ENCODE measurements at regions not wholly inside any gene's neighbourhood (a gene's known extent, or its start where the extent isn't known, plus 50 kb on each side); places are given as distances from the start of the nearest gene placed in this dataset.

DNA sequence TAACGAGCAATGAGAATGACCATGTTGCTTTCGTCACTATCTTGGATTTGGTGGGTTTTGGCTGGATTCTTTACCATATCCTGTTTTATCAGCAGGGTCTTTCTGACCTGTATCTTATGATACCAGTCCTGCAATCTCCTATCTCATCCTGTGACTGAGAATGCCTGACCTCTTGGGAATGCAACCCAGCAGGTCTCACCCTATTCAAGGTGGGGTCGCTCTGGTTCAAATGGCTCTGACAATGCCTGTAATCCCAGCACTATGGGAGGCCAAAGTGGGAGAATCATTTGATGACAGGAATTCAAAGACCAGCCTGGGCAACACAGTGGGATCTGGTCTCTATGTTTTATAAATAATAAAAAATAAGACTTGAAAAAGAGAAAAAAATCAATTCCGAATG lies 173.5 kb downstream of the ACTR3 start:
- no peak overlapping the region for H3K27ac ChIP-seq
- DNase-seq (ENCODE audit: low read depth, low spot score) = no peak

DNA sequence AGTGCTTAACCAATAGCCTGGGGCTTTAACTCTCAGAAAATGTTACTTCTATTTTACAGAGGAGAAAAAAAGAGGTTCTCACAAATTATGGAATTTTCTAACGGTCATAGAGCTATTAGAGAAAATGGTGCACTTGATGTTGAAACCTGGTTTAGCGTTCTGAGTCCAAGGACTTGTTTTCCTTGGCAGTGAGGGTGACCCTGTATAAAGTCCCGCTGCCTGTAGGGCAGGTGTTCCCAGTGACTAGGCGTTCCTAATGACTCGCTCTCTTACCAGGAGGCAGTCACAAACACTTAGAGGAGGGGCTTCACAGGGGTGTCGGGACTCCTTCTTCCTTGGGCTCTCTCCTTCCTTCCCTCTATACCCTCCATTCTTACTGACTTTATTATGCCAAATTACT lies 175.8 kb downstream of the ACTR3 start:
- H3K27ac ChIP-seq = no peak overlapping the region
- DNase-seq (ENCODE audit: low read depth, low spot score) = no peak

DNA sequence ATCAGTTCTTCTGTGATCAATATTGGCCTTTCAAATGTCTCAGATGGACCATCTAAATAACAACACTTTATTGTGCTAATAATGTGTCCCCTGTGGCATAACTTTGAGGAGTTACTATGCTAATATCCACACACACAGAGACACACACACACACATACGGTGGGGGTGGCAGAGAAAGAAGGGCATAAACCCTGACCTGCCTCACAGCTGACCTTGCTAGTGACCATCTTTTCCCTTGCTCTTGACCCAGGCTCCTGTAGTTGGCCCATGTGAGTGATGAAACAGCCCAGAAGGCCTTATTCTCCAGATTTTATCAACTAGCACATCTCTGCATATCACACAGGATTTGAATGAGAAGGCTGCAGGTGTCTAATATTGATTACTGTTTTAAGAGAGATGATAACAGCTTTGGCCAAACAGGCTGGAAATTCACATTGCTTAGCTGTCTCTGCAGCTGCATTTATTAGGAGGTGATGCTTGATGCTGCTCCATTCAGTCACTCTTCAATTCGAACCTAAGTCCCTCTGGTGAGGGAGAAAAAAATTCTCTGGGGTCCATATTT lies 176.4 kb downstream of the ACTR3 start:
- no peak for DNase-seq (ENCODE audit: low read depth, low spot score)
- no peak overlapping the region for H3K27ac ChIP-seq

DNA sequence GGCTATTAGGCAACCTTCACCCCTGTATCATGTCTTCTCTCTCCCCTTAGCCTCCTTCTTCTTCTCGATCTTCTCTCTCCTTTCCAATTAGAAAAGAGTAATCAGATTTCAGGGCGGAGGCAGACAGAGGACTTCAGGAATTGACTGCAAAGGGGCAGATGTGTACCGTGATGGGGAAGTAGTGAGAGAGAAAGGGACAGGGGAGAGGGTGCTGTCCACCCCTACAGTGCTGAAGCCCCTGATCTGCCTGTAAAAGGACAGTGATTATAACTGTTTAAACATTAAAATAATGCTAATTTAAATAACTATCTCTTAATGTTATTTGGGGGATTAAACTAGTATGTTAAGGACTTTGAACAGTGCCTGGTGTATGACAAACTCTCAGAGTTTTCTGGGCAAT lies 178.5 kb downstream of the ACTR3 start:
- no peak overlapping the region for H3K27ac ChIP-seq
- no peak for DNase-seq (ENCODE audit: low read depth, low spot score)

DNA sequence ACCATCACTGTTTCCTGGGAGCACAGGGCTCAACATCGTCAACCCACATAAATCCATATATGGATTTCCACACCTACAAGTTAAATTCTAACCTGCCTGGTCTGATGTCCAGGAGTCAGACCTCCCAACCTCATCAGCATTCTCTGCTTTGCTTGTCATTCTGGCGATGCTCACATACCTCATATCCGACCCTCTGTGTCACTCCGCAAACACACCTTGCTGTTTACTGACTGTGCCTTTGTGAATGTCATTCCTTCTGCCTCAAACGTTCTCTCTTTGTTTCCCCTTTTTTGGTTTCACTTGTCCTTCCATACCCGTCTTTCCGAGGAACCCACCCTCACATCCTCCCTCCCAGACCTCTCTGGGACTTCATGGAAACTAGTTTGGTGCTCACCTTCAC lies 187.1 kb downstream of the ACTR3 start:
- no peak for DNase-seq (ENCODE audit: low read depth, low spot score)
- H3K27ac ChIP-seq = no peak overlapping the region

DNA sequence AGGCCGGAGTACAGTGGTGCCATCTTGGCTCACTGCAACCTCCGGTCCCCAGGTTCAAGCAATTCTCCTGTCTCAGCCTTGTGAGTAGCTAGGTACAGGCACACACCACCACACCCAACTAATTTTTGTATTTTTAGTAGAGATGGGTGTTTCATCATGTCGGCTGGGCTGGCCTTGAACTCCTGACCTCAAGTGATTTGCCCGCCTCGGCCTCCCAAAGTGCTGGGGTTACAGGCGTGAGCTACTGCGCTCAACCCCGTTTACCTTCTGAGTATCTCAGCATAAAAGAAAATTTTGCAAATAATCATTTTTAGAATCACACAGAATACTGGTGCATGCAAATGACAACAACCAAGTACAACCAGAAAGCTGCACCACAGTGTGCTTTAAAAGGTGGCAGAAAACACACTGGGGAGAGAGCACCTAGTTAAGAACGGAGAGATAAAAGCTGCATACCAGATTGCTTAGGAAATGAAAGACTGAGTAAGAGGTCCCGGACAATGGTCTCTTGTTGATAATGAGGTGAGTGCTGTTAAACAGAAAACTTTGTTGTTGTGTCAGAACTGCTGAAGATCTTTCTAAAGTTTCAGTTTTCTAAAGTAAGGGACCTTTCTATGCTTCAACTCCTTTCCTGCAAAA lies 189.6 kb downstream of the ACTR3 start:
- H3K27ac ChIP-seq = no peak overlapping the region
- no peak for DNase-seq (ENCODE audit: low read depth, low spot score)

DNA sequence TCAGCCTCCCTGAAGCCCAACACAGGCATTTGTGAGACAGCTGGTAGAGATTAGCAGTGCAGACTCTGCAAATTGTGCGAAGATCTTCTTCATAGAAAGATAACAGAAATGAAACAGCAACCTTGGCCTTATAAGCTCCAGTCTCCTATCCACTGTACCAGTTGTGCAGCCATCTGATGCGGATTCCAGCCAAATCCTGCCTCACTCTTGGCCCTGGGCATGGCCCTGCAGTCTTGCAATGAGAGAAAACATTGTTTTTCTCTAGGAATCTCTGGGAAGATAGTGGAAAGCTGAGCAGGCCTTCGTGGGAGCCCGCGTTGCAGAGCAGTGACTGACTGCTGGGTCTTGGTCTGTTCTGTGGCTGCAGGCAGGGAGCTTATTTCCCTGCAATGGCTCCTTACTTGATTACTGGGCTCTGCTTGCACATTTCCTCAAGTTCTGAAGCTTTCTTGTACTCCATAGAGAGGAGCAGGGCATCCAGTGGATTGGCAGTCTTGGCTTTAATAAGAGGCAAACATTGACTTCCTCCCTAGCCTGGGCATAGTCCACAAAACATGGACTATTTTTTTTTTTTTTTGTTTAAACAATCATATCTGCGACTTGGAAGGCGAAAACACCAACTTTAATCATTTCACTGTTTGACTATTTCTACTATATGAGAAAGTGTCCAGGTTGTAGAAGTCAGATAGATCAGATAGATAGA lies 193.0 kb downstream of the ACTR3 start:
- DNase-seq (ENCODE audit: low read depth, low spot score) = no peak

DNA sequence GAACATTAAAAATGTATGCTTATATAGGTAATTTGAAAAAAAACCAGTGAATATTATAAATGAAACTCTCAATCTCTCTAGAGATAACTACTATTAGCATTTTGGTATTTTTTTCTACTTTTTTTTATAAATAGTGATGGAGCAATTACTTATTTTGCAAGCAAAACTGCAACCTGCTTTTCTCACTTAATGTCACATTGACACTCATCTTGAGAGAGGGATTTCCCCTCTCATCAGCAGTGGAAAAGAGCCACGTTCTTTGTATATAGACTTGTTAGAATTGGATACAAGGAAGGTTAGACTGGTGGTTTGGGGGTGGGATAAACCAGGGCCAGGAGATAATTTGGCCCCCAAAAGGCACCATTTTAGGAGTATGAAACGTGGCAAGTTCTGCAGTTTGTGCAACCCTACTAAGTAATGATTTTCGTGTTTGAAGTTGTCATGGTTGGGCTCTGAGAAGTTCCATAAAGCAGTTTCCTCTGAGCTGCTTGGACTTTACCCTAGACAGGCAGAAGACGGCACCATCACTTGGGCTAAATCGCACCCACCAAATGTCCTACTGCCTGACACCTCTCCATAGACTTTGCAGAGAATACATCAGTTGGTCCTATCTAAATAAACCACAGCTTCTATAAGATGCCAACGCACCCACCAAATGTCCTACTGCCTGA lies 194.0 kb downstream of the ACTR3 start:
- H3K27ac ChIP-seq = no peak overlapping the region
- no peak for DNase-seq (ENCODE audit: low read depth, low spot score)

More for the DNA sequence above, 193.0 kb downstream of the ACTR3 start:
- no peak overlapping the region for H3K27ac ChIP-seq

DNA sequence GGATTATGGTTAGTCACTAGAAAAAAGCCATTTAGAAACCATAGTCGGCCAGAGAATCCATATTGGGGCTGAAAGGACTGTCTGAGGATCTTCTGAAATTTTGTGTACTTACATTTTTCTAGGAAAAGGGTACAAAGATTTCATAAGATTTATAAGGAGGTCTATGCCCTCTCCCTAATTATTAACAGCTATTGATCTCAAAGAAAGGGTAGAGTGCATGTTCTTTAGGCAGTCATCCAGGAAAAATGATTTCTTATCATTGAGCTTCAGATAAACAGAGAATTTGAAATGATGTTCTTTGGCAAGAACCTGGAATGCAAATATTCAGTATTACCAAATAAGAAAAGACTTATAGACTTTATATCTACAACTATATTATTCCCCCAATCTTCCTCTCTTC lies 195.3 kb downstream of the ACTR3 start:
- H3K27ac ChIP-seq = no peak overlapping the region
- DNase-seq (ENCODE audit: low read depth, low spot score) = no peak

DNA sequence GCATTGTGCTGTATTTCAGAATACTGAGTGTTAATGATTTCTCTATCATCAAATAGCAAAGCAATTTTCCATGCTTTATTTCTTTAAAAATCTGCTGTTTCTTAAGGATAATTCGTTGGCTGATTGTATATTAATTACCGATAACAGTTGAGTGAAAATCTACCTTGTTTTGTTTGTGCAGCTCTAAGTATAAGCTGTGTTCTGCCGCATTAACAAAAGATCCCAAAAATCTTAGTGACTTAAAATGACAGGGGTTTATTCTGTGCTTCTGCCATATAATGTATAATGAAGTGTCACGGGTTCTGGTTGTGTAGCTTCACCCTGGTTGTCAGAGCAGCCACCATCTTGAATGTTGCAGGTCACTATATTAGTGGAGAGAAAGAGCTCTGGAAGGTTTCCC lies 196.1 kb downstream of the ACTR3 start:
- H3K27ac ChIP-seq = no peak overlapping the region
- no peak for DNase-seq (ENCODE audit: low read depth, low spot score)

DNA sequence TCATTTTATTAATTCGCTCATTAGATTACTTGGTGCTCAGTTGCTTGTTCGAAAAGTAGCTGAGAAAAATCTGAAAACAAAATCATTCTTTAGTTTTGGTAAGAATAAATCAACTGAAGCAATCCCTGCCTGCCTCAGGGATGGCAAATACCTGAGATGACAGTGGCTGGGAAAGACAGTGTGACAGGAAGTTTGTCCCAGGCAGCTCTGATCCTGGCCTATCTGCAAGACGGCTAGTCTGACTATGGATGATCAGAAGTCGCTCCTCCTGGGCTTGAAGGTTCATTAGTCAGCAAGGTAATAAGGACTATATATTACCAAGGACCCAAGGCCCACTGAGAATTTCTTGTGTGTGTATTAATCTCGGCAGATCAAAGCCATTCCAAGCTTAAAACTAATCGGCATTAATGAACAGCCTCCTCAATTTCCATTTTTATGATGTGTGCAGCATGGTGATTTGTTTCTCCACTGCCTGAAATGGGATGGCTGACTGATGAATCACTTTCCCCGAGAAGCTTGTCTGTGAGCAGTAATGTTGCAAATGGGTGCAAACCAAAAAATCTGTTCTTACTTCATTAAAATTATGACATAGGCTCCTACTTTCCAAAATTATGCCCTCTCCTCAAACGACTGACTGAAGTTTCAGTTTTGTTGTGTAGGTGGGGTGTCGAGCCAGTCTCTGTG lies 199.9 kb downstream of the ACTR3 start:
- no peak overlapping the region for H3K27ac ChIP-seq
- no peak for DNase-seq (ENCODE audit: low read depth, low spot score)

DNA sequence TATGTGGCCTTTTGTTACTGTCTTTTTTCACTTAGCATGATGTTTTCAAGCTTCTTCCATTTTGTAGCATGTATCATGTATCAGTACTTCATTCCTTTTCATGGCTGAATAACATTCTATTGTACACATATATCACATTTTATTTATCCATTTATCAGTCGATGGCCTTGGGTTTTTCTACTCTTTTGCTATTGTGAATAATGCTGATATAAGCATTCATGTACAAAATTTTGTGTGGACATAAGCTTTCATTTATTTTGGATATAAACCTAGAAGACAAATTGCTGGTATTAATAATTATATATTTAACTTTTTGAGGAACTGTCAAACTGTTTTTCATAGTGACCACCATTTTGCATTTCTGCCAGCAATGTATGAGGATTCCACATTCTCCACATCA lies 201.1 kb downstream of the ACTR3 start:
- DNase-seq (ENCODE audit: low read depth, low spot score) = no peak
- H3K27ac ChIP-seq = no peak overlapping the region

DNA sequence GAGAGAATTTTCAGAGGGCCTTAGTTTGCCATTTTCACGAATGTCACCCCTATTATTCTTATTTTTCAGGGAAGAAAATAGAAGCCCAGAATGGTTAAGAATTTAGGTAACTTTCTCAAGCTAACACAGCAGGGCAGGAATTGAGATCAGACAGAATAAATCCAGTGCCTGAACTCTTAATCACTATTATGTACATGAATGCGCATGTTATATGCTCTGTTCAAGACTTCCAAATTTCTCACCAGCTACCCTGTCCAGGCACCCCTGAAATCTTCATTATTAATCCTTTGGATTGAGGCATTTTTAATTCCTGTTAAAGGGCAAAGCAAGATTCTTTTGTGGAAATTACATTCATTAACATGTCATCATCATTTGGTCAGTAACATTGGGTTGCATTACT lies 218.4 kb downstream of the ACTR3 start:
- no peak for DNase-seq (ENCODE audit: low read depth, low spot score)
- H3K27ac ChIP-seq = no peak overlapping the region

DNA sequence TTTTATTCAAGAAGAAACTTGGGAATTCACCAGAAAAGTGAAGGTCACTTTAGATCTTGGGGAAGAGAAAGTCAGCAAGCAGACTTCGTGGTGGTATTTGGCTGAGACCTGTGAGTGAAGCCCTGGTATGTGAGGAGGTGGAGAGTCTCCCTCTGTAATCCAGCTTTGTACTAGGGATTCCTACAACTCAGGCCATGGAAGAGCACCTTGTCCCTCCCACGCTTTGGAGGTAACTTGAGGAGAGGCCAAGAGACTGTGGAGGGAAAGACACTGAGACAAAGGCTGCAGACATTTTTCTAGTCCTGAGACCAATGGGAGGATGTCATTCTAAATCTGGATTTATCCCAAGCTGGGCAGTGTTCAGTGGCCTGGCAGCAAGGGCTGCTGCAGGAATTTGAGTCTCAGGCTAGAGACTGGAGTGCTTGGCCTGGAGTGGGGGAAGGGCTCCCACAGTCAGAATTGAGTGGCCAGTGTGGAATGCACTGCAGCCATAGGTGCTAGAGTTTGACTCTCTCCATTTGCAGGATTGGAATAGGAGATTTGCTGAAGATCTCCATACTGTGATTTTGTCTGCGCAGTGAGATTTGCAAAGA lies 219.0 kb downstream of the ACTR3 start:
- H3K27ac ChIP-seq = no peak overlapping the region

DNA sequence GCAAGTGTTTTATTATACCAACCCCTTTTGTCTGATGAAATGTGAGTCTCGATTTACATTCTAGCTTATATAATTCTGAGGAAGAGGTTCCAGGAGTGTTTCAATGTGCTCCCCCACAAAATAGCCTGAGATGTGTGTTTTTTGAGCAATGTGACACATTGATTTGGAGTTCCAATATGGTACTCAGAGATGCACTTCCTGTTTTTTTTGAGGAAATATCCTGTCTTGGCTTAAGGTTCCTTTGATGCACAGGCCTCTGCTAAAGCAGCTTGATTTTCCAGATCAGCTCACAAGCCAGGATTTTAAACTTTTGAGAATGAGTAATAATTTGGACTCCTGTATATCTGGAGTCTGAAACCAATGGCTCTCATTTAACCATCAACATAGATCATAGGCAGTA lies 221.4 kb downstream of the ACTR3 start:
- DNase-seq (ENCODE audit: low read depth, low spot score) = no peak
- no peak overlapping the region for H3K27ac ChIP-seq

More for the DNA sequence above, 219.0 kb downstream of the ACTR3 start:
- DNase-seq (ENCODE audit: low read depth, low spot score) = no peak

DNA sequence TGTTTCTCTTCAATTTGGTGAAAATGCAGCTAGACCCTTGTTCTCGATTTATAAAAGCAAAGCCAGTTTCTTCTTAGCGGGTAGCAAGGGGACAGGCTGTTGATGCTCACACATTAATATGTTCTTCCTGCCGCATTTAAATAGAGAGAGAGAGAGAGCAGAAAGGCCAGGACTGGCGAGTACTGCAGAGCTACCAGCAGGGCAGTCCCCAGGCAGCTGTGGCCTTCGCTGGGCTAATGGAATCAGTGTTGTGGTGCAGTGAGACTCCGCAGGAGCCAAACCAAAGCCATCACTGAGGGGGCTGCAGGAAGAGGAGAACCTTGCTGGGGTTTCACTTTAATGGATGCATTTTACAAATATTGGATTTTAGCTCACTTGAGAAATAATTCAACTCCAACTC lies 223.6 kb downstream of the ACTR3 start:
- no peak for DNase-seq (ENCODE audit: low read depth, low spot score)
- H3K27ac ChIP-seq = no peak overlapping the region

DNA sequence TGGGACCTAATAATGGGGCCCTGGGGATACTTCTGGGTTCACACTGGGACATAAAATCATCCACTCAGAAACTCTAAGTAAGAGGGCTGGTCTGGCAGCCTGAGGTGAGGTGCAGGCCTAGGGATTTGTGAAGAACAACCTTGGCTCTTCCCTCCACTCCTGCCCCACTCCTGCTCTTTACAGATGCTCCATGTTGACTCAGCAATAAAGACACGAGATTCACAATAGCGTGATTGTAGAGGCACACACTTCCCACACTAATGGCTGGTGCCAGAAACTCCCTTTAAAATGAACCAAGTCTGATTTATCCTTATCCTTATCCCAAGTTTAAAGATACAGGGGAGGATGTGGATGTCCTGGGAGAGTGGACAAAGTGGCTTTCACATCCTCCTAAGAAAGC lies 228.2 kb downstream of the ACTR3 start:
- no peak overlapping the region for H3K27ac ChIP-seq
- DNase-seq (ENCODE audit: low read depth, low spot score) = no peak

DNA sequence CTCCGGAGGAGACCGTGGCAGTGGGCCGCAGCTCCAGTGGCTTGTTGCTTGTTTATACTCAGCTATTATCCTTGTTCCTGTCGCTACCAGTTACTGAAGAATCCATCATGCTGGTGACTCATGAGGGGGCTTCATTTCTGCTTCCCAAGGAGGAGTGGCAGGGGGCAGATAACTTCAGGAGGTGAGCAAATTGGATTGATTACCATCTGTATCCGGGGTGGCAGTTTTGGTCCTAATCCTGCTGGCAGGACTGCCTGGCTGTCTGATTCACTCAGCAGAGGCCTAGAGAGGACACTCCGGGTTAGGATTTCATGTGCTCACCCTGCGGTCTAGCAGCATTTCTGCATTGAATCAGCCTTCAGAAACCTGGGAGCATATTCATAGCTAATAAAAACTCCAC lies 230.0 kb downstream of the ACTR3 start:
- DNase-seq (ENCODE audit: low read depth, low spot score) = no peak
- H3K27ac ChIP-seq = no peak overlapping the region

DNA sequence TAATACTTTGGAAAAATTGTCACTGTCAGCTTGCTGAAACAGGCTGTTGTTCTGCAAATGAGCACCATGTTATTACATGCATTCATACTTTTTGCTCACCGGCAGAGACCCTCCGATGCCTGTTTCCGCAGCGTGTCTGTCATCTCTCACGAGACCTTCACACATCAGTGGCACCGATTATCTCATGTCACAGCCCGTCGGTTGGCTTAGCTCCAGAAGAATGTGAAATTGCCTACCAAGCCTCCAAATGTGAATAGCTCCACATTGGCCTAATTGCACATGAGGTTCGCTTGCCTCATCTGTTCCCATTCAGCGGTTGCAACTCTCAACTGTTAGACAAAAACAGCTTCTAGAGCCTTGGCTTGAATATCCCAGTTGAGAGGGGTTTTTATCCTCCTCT lies 233.0 kb downstream of the ACTR3 start:
- no peak for DNase-seq (ENCODE audit: low read depth, low spot score)
- H3K27ac ChIP-seq = no peak overlapping the region

DNA sequence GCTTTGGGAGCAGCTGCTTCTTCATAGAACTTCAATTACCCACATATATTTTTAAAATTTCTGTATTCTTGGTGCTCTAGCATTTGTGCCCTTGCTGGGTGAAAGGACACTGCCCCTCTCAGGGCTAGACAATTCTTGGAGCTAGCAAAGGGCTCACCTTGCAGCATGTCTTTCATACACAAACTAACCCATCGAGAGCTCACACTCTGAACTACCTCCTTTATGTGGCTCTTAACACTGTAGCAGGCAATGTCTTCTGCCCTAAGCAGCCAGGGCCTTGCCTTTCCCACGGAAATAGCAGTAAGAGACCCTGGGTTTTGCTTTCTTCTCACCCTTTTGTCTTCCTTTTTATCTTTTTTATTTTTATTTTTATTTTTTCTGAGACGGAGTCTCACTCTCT lies 234.0 kb downstream of the ACTR3 start:
- H3K27ac ChIP-seq = no peak overlapping the region
- no peak for DNase-seq (ENCODE audit: low read depth, low spot score)
